DMS 273 treated with DMSO at 0.1 percent for 48 hours (cell line): ENCODE measurements at regions not wholly inside any gene's neighbourhood (a gene's known extent, or its start where the extent isn't known, plus 50 kb on each side); places are given as distances from the start of the nearest gene placed in this dataset.
"Not testable (repeated sequence)": the region's sequence is repeated elsewhere in the genome, so short reads cannot be mapped to it uniquely, and the experiment has no call there.

Experiments
- DNase-seq: peaks from one replicate; lab custom pipeline; 2025; lab: John Stamatoyannopoulos, UW

- no peak for DNase-seq
Measured at GRCh38 chr22:47549741-47550340, 787.4 kb downstream of the TBC1D22A start.

- no peak for DNase-seq
Measured at GRCh38 chr22:47548953-47549740, 786.7 kb downstream of the TBC1D22A start.

GRCh38 chr22:47547881-47548650 is 785.6 kb downstream of the TBC1D22A start:
- no peak for DNase-seq

GRCh38 chr22:47547239-47547661 is 784.8 kb downstream of the TBC1D22A start:
- no peak for DNase-seq

GRCh38 chr22:47544696-47545095 is 782.2 kb downstream of the TBC1D22A start:
- no peak for DNase-seq

- DNase-seq: no peak
Measured at GRCh38 chr22:47543447-47543846, 781.0 kb downstream of the TBC1D22A start.

- no peak for DNase-seq
Measured at GRCh38 chr22:47540011-47540410, 777.6 kb downstream of the TBC1D22A start.

GRCh38 chr22:47539374-47539773 is 776.9 kb downstream of the TBC1D22A start:
- DNase-seq: no peak

- no peak for DNase-seq
Measured at GRCh38 chr22:47535681-47536080, 773.2 kb downstream of the TBC1D22A start.

- DNase-seq: no peak
Measured at GRCh38 chr22:47534804-47535410, 772.5 kb downstream of the TBC1D22A start.

- no peak for DNase-seq
Measured at GRCh38 chr22:47533961-47534803, 771.7 kb downstream of the TBC1D22A start.

GRCh38 chr22:47517062-47517461 is 754.6 kb downstream of the TBC1D22A start:
- no peak for DNase-seq

- DNase-seq: no peak
Measured at GRCh38 chr22:47515384-47516125, 753.1 kb downstream of the TBC1D22A start.

GRCh38 chr22:47512617-47513016 is 750.2 kb downstream of the TBC1D22A start:
- no peak for DNase-seq

- DNase-seq: no peak
Measured at GRCh38 chr22:47504962-47505361, 742.5 kb downstream of the TBC1D22A start.

- DNase-seq: no peak
Measured at GRCh38 chr22:47498969-47499495, 736.6 kb downstream of the TBC1D22A start.

- no peak for DNase-seq
Measured at GRCh38 chr22:47497666-47498065, 735.2 kb downstream of the TBC1D22A start.

GRCh38 chr22:47495110-47495509 is 732.7 kb downstream of the TBC1D22A start:
- no peak for DNase-seq

- DNase-seq: not testable (repeated sequence)
Measured at GRCh38 chr22:47488131-47488530, 725.7 kb downstream of the TBC1D22A start.

GRCh38 chr22:47486569-47487312 is 724.3 kb downstream of the TBC1D22A start:
- no peak for DNase-seq
